ENCODE measurements at regions not wholly inside any gene's neighbourhood (a gene's known extent, or its start where the extent isn't known, plus 50 kb on each side); places are given as distances from the start of the nearest gene placed in this dataset.
"Not testable (repeated sequence)": the region's sequence is repeated elsewhere in the genome, so short reads cannot be mapped to it uniquely, and the experiment has no call there.

DNA sequence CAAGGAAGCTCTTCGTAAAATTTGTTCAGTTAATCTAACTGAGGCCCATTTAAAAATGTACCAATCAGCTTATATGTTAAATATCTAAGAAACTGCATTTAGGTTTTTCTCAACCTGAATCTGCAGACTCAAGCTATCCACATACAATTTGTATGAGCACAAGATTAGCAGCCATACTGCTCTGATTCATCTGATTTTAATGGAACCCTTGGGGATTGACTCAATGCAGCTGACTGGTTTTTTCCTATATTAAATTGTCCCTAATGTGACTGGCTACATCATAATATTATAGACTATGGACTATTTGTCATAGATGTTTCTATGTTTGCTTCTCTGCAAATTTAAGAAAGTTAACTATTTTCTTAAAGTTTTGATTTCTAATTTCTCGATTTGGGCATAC, 451.0 kb upstream of the TUSC1 start:
- no peak for DNase-seq (ENCODE audit: extremely low read depth, low read depth)

DNA sequence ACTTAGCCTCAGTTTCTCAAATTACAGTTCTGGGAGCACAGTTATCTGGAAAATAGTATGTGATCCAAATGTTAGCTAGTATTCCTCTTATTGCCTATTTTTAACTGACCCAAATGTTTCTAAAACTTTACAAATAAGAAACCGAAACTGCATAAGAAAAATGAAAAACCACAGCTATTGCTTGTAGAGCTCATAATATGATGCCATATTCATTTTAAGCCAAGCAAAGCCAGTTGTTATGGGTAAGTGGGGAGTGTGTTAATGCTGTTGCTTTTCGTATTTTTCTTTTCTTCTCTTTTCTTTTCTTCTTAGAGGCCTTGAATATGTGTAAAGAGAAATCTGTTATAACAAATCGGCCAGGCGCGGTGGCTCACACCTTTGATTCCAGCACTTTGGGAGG, 447.4 kb upstream of the TUSC1 start:
- DNase-seq (ENCODE audit: extremely low read depth, low read depth): no peak

DNA sequence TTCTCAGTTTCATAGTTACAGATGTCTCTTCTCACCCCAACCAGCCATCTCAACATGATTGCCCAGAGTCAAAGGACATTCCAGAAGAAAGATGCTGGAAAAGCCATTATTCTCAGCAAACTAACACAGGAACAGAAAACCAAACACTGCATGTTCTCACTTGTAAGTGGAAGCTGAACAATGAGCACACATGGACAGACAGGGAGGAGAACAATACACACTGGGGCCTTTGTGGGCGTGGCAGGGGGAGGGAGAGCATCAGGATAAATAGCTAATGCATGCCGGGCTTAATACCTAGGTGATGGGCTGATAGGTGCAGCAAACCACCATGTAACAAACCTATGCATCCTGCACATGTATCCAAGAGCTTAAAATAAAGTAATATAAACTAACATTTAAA, 437.8 kb upstream of the TUSC1 start:
- DNase-seq (ENCODE audit: extremely low read depth, low read depth): not testable (repeated sequence)

DNA sequence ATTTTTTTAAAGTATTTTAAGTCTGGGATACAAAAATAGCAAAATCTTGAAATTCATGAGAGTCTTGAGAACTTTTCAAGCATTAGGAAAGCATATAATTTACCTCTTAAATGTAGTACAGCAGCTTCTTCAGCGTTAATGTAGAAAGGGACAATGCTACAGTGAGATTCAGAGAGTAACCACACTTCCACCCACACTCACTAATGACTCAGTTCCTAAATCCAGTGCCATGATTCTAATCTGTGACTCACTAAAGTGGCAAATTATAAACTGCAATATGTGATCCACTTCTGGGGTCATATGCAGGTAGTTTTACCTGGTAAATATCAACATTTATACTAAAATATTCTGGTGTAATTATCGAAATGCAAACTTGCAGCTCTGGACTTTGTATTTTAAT, 434.5 kb upstream of the TUSC1 start:
- no peak for DNase-seq (ENCODE audit: extremely low read depth, low read depth)

DNA sequence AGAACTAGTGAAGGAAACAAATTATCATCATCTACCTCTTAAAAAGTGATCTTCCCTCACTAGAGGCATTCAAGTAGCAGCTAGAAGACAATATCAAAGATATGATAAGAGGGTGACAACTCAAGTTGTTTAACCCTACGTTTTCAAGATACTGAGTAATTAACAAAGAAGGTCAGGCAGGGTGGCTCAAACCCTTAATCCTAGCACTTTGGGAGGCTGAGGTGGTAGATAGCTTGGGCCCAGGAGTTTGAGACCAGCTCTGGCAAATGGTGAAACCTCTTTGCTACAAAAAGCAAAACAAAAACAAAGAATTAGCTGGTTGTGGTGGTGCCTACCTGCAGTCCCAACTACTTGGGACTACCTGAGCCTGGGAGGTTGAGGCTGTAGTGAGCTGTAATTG, 408.2 kb upstream of the TUSC1 start:
- DNase-seq (ENCODE audit: extremely low read depth, low read depth): no peak

DNA sequence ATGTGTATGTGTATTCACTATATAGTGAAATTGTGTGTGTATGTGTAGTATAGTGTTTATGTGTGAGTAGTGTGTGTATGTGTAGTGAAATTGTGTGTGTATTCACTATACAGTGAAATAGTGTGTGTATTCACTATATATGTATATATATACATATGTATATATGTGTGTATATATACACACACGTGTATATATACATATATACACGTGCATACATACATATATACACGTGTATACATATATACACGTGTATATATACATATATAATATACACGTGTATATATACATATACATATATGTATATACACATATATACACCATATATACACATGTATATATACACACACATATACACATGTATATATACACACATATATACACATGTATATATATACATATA, 403.6 kb upstream of the TUSC1 start:
- no peak for DNase-seq (ENCODE audit: extremely low read depth, low read depth)

DNA sequence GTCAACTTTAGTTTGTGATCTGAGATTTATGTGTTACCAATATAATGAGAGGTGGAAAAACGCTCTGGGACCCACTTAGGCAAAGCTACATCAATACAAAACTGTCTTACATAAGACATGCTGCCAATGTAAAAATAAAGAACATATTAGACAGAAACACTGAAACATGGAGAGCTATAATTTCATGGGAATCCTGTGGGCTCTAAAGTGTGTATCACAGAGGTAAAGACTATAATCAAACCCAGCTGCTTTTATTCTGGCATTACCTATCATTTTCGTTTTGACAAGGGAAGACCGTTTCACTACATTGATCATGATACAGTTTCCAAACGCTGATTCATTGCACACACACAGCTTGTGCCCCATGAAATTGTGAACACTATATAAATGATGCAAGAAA, 400.5 kb upstream of the TUSC1 start:
- DNase-seq (ENCODE audit: extremely low read depth, low read depth): no peak

DNA sequence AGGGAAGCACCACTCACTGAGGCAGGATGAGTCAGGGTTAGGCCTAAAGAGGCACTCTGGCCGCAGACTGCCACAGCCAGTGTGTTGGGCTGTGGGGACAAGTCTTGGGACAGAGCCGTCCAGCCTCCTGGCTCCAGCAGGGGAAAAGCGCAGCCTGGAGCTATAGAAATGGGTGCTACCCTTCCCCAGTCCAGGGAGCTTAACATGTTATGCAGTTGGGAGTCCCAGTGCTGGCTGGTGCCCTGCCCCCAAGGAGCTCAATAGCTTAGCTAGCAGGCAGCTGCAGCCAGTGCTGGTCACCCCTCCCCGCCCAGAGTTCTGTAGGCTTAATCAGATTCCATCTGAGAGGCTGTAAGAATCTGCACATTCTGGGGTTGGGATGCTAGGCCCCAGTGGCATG, 399.6 kb upstream of the TUSC1 start:
- no peak for DNase-seq (ENCODE audit: extremely low read depth, low read depth)

DNA sequence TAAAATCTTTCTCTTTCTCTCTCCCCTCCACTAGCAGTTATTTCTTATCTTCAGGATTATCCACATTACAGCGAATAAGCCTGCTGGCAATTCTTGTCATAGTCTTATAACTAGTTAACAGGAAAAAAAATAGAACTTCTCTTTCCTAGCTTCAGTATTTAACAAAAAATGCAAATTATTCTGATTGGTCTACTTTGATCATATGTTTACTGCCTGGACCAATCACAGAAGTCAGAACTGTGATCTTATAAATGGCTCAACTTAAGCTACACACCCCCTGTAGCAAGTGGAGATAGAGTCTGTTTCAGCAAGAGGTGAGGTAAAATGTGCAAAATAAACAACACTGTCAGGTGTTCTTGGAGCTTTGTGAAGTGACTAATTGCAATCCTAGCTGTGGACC, 389.4 kb upstream of the TUSC1 start:
- DNase-seq (ENCODE audit: extremely low read depth, low read depth): no peak

DNA sequence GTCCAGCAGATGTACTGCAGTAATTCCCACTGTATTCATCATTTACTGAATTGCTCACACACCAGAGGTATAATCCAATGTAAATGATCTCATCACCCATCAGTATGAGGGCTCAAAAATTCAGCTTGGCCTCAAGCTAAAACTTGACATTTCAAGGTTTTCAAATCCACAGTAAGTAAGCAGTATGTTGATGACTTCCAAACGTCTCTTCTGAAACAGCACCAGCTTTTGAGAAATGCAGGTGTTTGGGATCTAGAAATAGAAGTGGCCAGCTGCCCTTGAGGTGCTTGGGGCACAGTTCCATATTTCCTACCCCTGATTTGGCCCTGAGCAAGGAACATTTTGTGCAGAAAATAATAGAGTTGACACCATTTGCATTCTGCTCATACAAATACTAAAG, 388.0 kb upstream of the TUSC1 start:
- no peak for DNase-seq (ENCODE audit: extremely low read depth, low read depth)

DNA sequence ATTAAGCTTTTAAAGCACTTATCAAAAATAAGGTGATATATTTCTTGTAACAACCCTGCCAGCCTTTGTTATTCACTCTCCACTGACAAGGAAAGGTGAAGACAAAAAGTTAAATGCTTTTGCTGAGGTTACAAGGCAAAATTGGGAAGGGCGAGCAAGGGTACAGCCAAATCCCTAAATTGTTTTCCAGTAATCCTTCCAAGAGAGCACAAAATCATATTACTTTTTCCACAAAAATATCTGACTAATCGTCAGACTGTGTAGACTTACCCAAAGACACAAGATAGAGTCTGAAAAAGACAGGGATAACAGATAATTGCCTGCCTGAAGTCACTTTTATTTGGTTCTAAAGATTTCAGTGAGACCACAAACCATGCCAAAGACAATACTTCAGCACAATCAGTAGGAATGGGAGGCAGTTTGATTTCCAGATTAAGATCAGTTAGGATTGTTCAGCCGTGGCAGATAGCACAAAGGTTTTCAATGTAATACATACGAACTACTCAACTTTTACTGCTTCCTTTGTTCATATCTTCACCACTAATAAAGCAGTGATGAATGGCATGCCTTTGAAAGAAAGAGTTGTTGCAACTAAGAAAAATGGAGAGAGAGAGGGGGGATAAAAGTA, 383.8 kb upstream of the TUSC1 start:
- DNase-seq (ENCODE audit: extremely low read depth, low read depth): no peak

DNA sequence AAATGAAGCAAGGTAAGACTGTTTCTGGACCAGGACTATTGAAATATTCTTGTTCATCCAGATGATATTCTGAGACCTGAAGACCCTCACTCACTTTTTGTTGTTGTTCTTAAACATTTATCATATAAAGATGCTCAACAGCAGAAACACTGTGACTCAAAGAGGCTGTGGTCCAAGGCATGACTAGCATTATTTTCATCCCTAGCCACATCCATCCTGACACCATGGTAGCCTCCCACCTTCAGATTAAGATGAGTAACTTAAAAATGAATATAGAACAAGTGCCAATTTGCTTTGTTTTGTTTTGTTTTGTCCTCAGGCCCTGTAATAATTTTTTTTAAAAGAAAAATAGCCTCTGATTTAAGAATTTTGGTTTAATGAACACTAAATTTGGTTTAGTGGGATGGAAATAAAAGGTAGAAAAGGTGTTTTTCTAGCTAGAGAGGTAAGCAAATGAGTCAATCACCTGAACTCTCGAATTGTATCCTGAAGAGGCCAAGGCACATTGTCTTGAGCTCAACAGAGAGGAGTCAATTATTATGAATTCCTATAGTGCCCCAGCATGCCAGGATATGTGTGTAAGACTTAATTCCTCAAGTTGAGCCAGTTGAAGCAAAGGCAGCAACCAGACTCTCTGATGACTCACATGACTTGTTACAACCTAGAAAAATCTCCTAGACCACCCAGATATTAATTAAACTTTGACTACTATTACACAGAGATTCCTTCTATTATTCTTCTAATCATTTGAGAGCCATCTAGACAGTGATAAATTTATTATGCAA, 380.1 kb upstream of the TUSC1 start:
- DNase-seq (ENCODE audit: extremely low read depth, low read depth): no peak

DNA sequence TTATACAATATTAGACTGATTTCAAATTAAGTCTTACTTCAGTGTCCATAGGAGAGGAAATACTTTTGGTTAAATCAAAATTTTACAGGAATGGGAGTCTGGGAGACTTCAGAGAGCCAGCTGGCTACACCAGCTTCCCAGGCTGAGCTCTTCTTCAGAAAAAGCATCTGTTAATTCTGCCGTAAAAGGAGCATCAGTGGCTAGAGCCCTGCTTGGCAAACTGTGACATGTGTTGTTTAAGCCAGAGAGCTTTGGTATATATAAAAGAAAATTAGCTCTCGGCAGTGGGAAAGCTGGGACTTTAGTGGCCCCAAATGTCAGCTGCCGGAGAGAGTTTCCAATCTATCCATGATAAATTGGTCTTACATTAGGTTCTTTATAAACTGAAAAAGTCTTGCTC, 378.8 kb upstream of the TUSC1 start:
- no peak for DNase-seq (ENCODE audit: extremely low read depth, low read depth)

DNA sequence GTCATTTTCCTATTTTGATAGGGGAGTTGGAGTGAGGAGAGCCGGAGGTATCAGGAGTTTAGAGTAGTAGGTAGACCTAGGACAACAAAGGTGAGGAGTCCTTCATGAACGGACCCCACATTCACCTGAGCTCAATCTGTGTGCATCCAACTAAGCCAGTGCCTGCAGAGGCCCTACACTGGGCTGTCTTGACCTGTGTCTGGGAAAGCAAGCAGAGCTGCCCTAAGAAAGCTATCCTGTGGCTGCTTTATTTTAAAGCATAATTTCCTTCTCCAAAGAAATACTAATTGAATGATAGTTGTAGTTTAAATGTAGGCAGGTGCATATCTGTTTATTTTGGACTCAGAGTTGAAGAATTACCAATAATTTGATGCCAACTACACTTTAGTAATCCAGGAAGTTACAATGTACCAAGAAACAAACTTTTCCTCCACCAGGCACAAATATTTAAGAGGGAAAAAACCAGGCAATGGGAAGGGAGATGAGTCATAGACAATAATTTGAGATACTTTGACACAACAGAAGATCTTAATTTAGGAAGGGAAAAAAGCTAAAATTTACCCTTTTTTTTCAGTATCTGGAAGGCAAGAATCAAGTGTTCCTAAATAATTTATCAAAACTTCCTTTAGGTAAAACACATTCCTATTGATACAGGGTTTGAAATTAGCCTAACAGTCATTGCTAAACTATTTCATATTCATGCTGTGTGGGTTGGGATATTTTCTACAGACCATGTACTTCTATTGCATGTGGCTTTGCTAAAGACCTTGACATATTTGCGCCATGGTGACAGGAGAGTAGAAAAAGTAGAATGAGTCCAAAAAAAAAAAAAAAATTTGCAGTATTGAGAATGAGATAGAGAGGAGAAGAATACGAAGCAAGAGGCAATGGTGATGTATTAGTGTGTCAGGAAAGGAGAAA, 376.6 kb upstream of the TUSC1 start:
- DNase-seq (ENCODE audit: extremely low read depth, low read depth): no peak

DNA sequence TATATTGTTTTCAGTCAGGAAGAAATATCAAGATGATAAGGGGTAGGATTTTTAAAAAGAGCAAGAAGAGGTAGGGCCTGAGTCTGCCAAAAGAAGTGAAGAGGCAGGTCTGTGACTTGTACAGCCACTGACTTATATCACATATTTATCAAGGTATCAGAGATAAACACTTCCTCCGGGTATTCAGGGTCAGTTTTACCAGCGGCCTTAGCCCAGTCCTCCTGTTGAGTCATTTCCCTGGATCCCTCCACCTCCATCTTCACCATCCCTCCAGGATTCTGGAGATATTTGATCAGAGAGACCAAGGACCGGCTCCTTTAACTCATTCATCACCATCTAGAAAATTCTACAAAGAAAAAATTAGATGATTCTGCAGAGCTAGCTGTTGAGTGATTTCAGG, 375.7 kb upstream of the TUSC1 start:
- DNase-seq (ENCODE audit: extremely low read depth, low read depth): no peak

DNA sequence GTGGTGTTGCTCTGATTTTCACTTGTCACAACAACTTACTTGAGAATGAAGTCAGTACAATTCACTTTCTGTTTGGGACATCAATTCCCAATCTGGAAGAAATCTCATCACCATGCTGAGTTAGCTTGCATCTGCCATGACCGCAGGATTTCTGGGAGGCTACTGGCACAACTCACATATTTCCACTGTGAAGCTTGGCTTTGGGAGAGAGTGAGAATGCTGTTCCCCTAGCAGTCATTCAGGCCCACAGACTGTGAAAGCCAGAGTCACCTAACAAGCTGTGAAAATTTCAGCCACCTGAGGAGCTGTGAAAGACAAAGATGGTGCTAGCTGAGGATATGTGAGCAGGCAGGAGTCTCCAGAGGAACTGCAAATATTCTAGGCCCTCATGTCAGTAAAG, 365.2 kb upstream of the TUSC1 start:
- no peak for DNase-seq (ENCODE audit: extremely low read depth, low read depth)

DNA sequence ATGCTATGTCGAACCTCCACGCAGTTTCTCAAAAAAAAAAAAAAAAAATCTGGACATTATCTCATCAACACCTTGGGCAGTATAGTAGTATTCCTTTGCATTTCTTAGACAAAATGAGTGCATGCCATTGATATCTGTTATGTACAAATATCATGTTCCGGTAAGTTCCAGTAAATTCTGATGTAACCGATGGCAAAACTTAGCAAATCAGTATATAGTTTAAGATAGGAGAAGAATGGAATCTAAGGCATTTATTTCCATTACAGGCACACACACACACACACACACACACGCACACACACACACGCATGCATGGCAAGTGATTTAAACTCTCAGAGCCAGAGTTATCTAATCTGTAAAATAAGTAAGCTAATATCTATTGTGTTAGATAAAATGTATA, 356.5 kb upstream of the TUSC1 start:
- DNase-seq (ENCODE audit: extremely low read depth, low read depth): no peak

DNA sequence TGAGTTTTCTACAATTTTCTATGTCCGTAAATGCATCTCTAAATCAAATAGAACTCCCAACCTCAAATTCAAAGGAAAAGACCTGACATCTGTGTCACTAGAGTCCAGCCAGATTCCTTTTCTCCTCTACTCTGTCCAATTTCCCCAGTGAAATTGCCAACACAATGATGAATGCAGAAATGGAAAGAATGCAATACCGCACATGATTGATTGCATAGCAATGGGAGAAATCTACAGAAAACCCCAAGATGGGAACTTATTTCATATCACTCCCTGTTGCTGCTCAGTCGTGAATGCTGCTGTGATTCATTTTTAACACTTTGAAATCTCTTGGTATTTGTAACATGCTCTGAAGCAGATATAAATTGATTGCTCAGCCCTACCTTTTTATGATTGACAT, 355.1 kb upstream of the TUSC1 start:
- DNase-seq (ENCODE audit: extremely low read depth, low read depth): no peak

DNA sequence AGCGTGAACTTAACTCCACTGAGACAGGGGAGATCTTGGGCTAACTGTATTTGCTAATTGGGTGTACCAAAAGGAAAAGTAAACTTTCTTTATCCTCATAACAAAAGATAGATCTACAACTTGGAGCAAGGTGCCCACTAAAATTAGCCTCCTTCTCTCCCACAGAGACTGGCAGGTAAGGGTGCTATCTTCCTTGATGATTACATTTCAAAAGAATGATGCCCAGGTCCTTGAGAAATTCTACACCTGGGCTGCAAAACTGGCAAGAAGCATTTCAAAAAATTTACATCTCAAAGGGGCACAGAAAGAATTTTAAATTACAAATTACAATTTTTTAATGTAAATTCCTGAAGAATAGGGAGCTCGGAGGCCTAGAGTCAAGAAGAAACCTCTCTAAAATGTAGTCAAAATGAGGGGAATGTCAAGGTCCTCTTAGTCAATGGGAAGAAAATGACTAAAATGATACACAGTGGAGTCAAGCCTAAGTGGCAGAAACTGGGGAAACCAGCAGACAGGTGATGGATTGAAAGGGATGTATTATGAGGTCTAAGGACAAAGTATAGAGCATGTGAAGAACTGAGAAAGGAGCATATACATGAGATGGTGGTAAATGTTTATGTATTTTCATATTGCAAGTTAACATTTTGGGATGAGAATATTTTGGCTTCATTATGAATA, 348.3 kb upstream of the TUSC1 start:
- no peak for DNase-seq (ENCODE audit: extremely low read depth, low read depth)

DNA sequence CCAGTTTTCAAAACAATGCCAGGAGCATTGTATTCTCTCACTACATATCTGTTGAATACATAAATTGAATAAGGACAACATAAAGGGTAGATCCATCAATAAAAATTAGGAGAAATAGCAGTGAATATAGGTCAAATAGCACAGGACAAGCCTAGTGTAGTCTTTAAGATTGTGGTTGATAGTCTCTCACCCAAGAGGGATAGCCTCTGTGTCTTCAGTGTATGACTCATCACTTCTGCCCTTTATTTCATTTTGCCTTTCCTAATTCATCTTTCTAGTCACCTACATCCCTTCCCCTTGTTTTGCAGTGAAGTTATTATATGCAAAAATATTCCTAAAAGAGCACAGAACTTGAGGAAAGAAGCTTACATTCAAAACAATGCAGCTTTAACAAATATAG, 335.0 kb upstream of the TUSC1 start:
- no peak for DNase-seq (ENCODE audit: extremely low read depth, low read depth)

DNA sequence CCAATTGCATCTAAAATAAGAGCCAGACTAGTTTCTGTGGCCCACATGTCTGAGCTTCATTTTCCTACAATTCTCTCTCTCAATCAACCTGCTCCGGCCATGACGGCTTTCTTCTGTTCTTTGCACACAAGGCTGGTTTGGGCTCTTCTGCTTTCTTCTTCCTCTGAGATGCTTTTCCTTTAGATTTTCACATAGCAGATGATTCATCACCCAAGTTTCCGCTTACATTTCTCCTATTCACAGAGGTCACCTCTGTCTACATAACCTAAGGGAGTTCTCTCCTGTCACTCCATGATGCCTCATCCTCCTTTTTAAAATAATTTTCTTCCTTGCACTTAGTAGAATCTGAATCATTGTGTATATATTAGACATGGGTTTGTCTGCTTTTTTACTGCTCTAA, 334.6 kb upstream of the TUSC1 start:
- DNase-seq (ENCODE audit: extremely low read depth, low read depth): no peak
